Activated T-cell treated with anti-CD3 and anti-CD28 coated beads for 24 hours (primary cell): ENCODE measurements at regions not wholly inside any gene's neighbourhood (a gene's known extent, or its start where the extent isn't known, plus 50 kb on each side); places are given as distances from the start of the nearest gene placed in this dataset.
"Not testable (repeated sequence)": the region's sequence is repeated elsewhere in the genome, so short reads cannot be mapped to it uniquely, and the experiment has no call there.

ENCODE experiments used
- DNase-seq: peaks from one replicate; pipeline ENCODE4 v3.0.0-alpha.2; 2020; ENCODE audit warnings: low read depth

- DNase-seq: no peak
Observed at GRCh38 chr5:138702166-138703077, 50.8 kb upstream of the CTNNA1 start.

- DNase-seq: no peak
Observed at GRCh38 chr5:138701678-138702077, 51.5 kb upstream of the CTNNA1 start.

GRCh38 chr5:138700581-138701362 is 52.5 kb upstream of the CTNNA1 start:
- no peak for DNase-seq

- no peak for DNase-seq
Observed at GRCh38 chr5:138699482-138699881, 53.7 kb upstream of the CTNNA1 start.

GRCh38 chr5:138698713-138699112 is 54.5 kb upstream of the CTNNA1 start:
- DNase-seq: no peak

- no peak for DNase-seq
Observed at GRCh38 chr5:138697720-138698360, 55.4 kb upstream of the CTNNA1 start.

- no peak for DNase-seq
Observed at GRCh38 chr5:138696501-138696900, 56.7 kb upstream of the CTNNA1 start.

GRCh38 chr5:138695781-138696180 is 57.4 kb upstream of the CTNNA1 start:
- no peak for DNase-seq

GRCh38 chr5:138694146-138694545 is 59.1 kb upstream of the CTNNA1 start:
- DNase-seq: no peak

GRCh38 chr5:138692370-138692769 is 60.9 kb upstream of the CTNNA1 start:
- no peak for DNase-seq

- no peak for DNase-seq
Observed at GRCh38 chr5:138686668-138687067, 66.6 kb upstream of the CTNNA1 start.

GRCh38 chr5:138685193-138685745 is 68.0 kb upstream of the CTNNA1 start:
- DNase-seq: no peak

GRCh38 chr5:138682462-138682861 is 70.8 kb upstream of the CTNNA1 start:
- DNase-seq: not testable (repeated sequence)

GRCh38 chr5:138678826-138679225 is 74.4 kb upstream of the CTNNA1 start:
- not testable (repeated sequence) for DNase-seq

GRCh38 chr5:138677782-138678181 is 75.4 kb upstream of the CTNNA1 start:
- DNase-seq: no peak

- DNase-seq: no peak
Observed at GRCh38 chr5:138676556-138677193, 76.5 kb upstream of the CTNNA1 start.

GRCh38 chr5:138676002-138676401 is 77.2 kb upstream of the CTNNA1 start:
- DNase-seq: no peak

- no peak for DNase-seq
Observed at GRCh38 chr5:138668451-138669380, 84.5 kb upstream of the CTNNA1 start.

- DNase-seq: not testable (repeated sequence)
Observed at GRCh38 chr5:138667782-138668331, 85.4 kb upstream of the CTNNA1 start.

GRCh38 chr5:138666226-138666742 is 86.9 kb upstream of the CTNNA1 start:
- DNase-seq: no peak
